HUES64 (cell line): ENCODE measurements at regions not wholly inside any gene's neighbourhood (a gene's known extent, or its start where the extent isn't known, plus 50 kb on each side); places are given as distances from the start of the nearest gene placed in this dataset.

Source experiments
- H3K27ac ChIP-seq: 2 replicates; pipeline ENCODE4 v1.7.0; 2013; ENCODE audit warnings: low read depth, low read length, inconsistent platforms
- H3K27me3 ChIP-seq: 2 replicates; pipeline ENCODE4 v1.6.1; 2013; ENCODE audit warnings: mild to moderate bottlenecking, low read length; ENCODE audit not compliant: insufficient read depth
- H3K36me3 ChIP-seq: 2 replicates; pipeline ENCODE4 v1.6.1; 2013; ENCODE audit warnings: mild to moderate bottlenecking, low read length; ENCODE audit not compliant: insufficient read depth
- H3K4me1 ChIP-seq: 2 replicates; pipeline ENCODE4 v1.6.1; 2013; ENCODE audit warnings: mild to moderate bottlenecking, low read length, moderate library complexity; ENCODE audit not compliant: insufficient read depth
- H3K4me3 ChIP-seq: 2 replicates; pipeline ENCODE4 v1.5.1; 2013; ENCODE audit warnings: mild to moderate bottlenecking, low read length, moderate library complexity
- H3K9ac ChIP-seq: 2 replicates; pipeline ENCODE4 v1.6.1; 2013; ENCODE audit warnings: mild to moderate bottlenecking, low read depth, low read length
- H3K9me3 ChIP-seq: 2 replicates; pipeline ENCODE4 v1.6.1; 2013; ENCODE audit warnings: low read depth, low read length; ENCODE audit not compliant: insufficient read depth
- WGBS: fragments of 150-250, 120-280 bp; methylation state at CpG from one replicate; pipeline ENCODE4 v1.1.7; 2013; ENCODE audit warnings: missing lambda C conversion rate; 5-methylcytosine and 5-hydroxymethylcytosine counted together

GRCh38 chr6:71567562-71567961, 279.0 kb downstream of the OGFRL1 start:
- H3K4me3 ChIP-seq: no peak overlapping the region
- no peak overlapping the region for H3K9ac ChIP-seq
- H3K9me3 ChIP-seq: no peaks in the 10 kb centered on the region
- no peak overlapping the region for H3K27ac ChIP-seq
- H3K36me3 ChIP-seq: no peaks in the 10 kb centered on the region
- no peaks in the 10 kb centered on the region for H3K4me1 ChIP-seq
- H3K27me3 ChIP-seq: no peaks in the 10 kb centered on the region

GRCh38 chr6:71577766-71578165, 289.2 kb downstream of the OGFRL1 start:
- Histone ChIP-seq H3K4me1 (no peaks in the 10 kb centered on the region), H3K36me3 (no peaks in the 10 kb centered on the region), H3K27ac (no peak overlapping the region), H3K9ac (no peak overlapping the region), H3K9me3 (no peaks in the 10 kb centered on the region), H3K4me3 (no peak overlapping the region), H3K27me3 (no peaks in the 10 kb centered on the region)

- H3K4me3 ChIP-seq: no peak overlapping the region
- H3K36me3 ChIP-seq: no peaks in the 10 kb centered on the region
- WGBS: 80% methylated on average over 1 of the region's 1 CpG
- H3K27ac ChIP-seq: no peak overlapping the region
- H3K9ac ChIP-seq: no peak overlapping the region
- H3K4me1 ChIP-seq: no peaks in the 10 kb centered on the region
- H3K27me3 ChIP-seq: no peaks in the 10 kb centered on the region
- H3K9me3 ChIP-seq: no peaks in the 10 kb centered on the region
These were observed 291.3 kb downstream of the OGFRL1 start for GRCh38 chr6:71579902-71580301.

GRCh38 chr6:71582820-71583219, 294.2 kb downstream of the OGFRL1 start:
- H3K36me3 ChIP-seq: no peaks in the 10 kb centered on the region
- H3K9me3 ChIP-seq: no peaks in the 10 kb centered on the region
- no peak overlapping the region for H3K27ac ChIP-seq
- H3K4me1 ChIP-seq: no peaks in the 10 kb centered on the region
- H3K27me3 ChIP-seq: no peaks in the 10 kb centered on the region
- no peak overlapping the region for H3K9ac ChIP-seq
- no peak overlapping the region for H3K4me3 ChIP-seq
- 95% methylated on average over 1 of the region's 1 CpG for WGBS

- no peaks in the 10 kb centered on the region for H3K27me3 ChIP-seq
- H3K9me3 ChIP-seq: no peaks in the 10 kb centered on the region
- H3K36me3 ChIP-seq: no peaks in the 10 kb centered on the region
- no peak overlapping the region for H3K4me3 ChIP-seq
- no peaks in the 10 kb centered on the region for H3K4me1 ChIP-seq
- 97% methylated on average over 44 of the region's 44 CpGs for WGBS
- no peak overlapping the region for H3K9ac ChIP-seq
- no peak overlapping the region for H3K27ac ChIP-seq
These were observed 296.3 kb downstream of the OGFRL1 start for GRCh38 chr6:71584712-71585436.

GRCh38 chr6:71585472-71585871, 296.9 kb downstream of the OGFRL1 start:
- no peaks in the 10 kb centered on the region for H3K27me3 ChIP-seq

GRCh38 chr6:71588490-71588889, 297.9 kb upstream of the RIMS1 start:
- Histone ChIP-seq H3K9me3 (no peaks in the 10 kb centered on the region), H3K4me1 (no peaks in the 10 kb centered on the region), H3K36me3 (no peaks in the 10 kb centered on the region), H3K27me3 (no peaks in the 10 kb centered on the region), H3K9ac (no peak overlapping the region), H3K4me3 (no peak overlapping the region), H3K27ac (no peak overlapping the region)
- WGBS: 98% methylated on average over 28 of the region's 28 CpGs

More at GRCh38 chr6:71585472-71585871, 296.9 kb downstream of the OGFRL1 start:
- H3K4me1 ChIP-seq: no peaks in the 10 kb centered on the region
- H3K4me3 ChIP-seq: no peak overlapping the region
- no peaks in the 10 kb centered on the region for H3K9me3 ChIP-seq
- H3K27ac ChIP-seq: no peak overlapping the region
- 96% methylated on average over 23 of the region's 23 CpGs for WGBS
- no peaks in the 10 kb centered on the region for H3K36me3 ChIP-seq
- H3K9ac ChIP-seq: no peak overlapping the region

- H3K27me3 ChIP-seq: no peaks in the 10 kb centered on the region
- 95% methylated on average over 4 of the region's 5 CpGs for WGBS
- H3K9ac ChIP-seq: no peak overlapping the region
- H3K4me3 ChIP-seq: no peak overlapping the region
- no peaks in the 10 kb centered on the region for H3K9me3 ChIP-seq
- H3K27ac ChIP-seq: no peak overlapping the region
- H3K4me1 ChIP-seq: no peaks in the 10 kb centered on the region
- H3K36me3 ChIP-seq: no peaks in the 10 kb centered on the region
These were observed 297.1 kb upstream of the RIMS1 start for GRCh38 chr6:71589254-71589653.

- Histone ChIP-seq H3K4me1 (no peaks in the 10 kb centered on the region), H3K36me3 (no peaks in the 10 kb centered on the region), H3K27ac (no peak overlapping the region), H3K4me3 (no peak overlapping the region), H3K9me3 (no peaks in the 10 kb centered on the region), H3K27me3 (no peaks in the 10 kb centered on the region), H3K9ac (no peak overlapping the region)
These were observed 293.7 kb upstream of the RIMS1 start for GRCh38 chr6:71592643-71593042.

GRCh38 chr6:71599359-71599758, 287.0 kb upstream of the RIMS1 start:
- Histone ChIP-seq H3K9me3 (no peaks in the 10 kb centered on the region), H3K4me1 (no peaks in the 10 kb centered on the region; the same call in 1 of the 2 replicates), H3K27me3 (no peaks in the 10 kb centered on the region), H3K27ac (no peak overlapping the region), H3K36me3 (no peaks in the 10 kb centered on the region), H3K9ac (no peak overlapping the region), H3K4me3 (no peak overlapping the region)

- Histone ChIP-seq H3K27me3 (no peaks in the 10 kb centered on the region), H3K36me3 (no peaks in the 10 kb centered on the region), H3K9ac (no peak overlapping the region), H3K4me3 (no peak overlapping the region), H3K27ac (no peak overlapping the region), H3K4me1 (no peaks in the 10 kb centered on the region; the same call in 1 of the 2 replicates), H3K9me3 (no peaks in the 10 kb centered on the region)
- 100% methylated on average over 2 of the region's 2 CpGs for WGBS
These were observed 283.9 kb upstream of the RIMS1 start for GRCh38 chr6:71602385-71603007.

GRCh38 chr6:71603021-71603420, 283.3 kb upstream of the RIMS1 start:
- Histone ChIP-seq H3K4me3 (no peak overlapping the region), H3K4me1 (no peaks in the 10 kb centered on the region; the same call in 1 of the 2 replicates), H3K27me3 (no peaks in the 10 kb centered on the region), H3K9ac (no peak overlapping the region), H3K9me3 (no peaks in the 10 kb centered on the region), H3K27ac (no peak overlapping the region), H3K36me3 (no peaks in the 10 kb centered on the region)
